ENCODE measurements at regions not wholly inside any gene's neighbourhood (a gene's known extent, or its start where the extent isn't known, plus 50 kb on each side); places are given as distances from the start of the nearest gene placed in this dataset.

GRCh38 chr5:43997647-43998272, 391.5 kb downstream of the FGF10 start (continued):
- TF ChIP-seq RERE (CRISPR knock-in tag; IDR thresholded peaks at IDR 0.05; ENCODE audit: low read depth) (peak; percentile 86), MIER3 (CRISPR knock-in tag; IDR thresholded peaks at IDR 0.05; ENCODE audit: borderline replicate concordance) (peak; percentile 96; the same call in 1 of the 2 replicates), ZNF282 (IDR thresholded peaks at IDR 0.05; ENCODE audit: partially characterized antibody) (no peak), ZSCAN5A (CRISPR knock-in tag; IDR thresholded peaks at IDR 0.05; ENCODE audit: borderline replicate concordance) (no peak; the same call in 1 of the 2 replicates), TFAP4 (IDR thresholded peaks at IDR 0.05; ENCODE audit: borderline replicate concordance, low read depth) (peak; percentile 81), HMGXB4 (CRISPR knock-in tag; IDR thresholded peaks at IDR 0.05; ENCODE audit: borderline replicate concordance in 1 of 2, low read depth in 1 of 2) (0 out of 4 replicates have a peak, but pooled peaks of 1 of the 2 experiments have one; percentile 29), SALL1 (CRISPR knock-in tag; IDR thresholded peaks at IDR 0.05) (peak; percentile 100), REST (IDR thresholded peaks at IDR 0.05; ENCODE audit: borderline replicate concordance in 1 of 2, low read depth in 1 of 2, low read length in 2 of 2) (peak in 1 of 2 experiments; percentile 69; a peak in 1 of 4 replicates), ZNF775 (CRISPR knock-in tag; IDR thresholded peaks at IDR 0.05; ENCODE audit: borderline replicate concordance) (no peak; the same call in 1 of the 2 replicates), CEBPB (IDR thresholded peaks at IDR 0.05; ENCODE audit: borderline replicate concordance, low read depth, low read length) (peak; percentile 97), ZBTB14 (CRISPR knock-in tag; IDR thresholded peaks at IDR 0.05) (no peak), SIN3A (IDR thresholded peaks at IDR 0.05; ENCODE audit: borderline replicate concordance, low read depth, low read length) (no peak)

All from HepG2 (cell line).